Activated naive CD8-positive, alpha-beta T cell treated with anti-CD3 and anti-CD28 coated beads for 36 hours (primary cell): ENCODE measurements at regions not wholly inside any gene's neighbourhood (a gene's known extent, or its start where the extent isn't known, plus 50 kb on each side); places are given as distances from the start of the nearest gene placed in this dataset.

ENCODE experiments used
- DNase-seq: peaks from one replicate; pipeline ENCODE4 v3.0.0; 2021
- H3K27ac Mint-ChIP-seq: one replicate; pipeline ENCODE4 v1.8.0; 2022; ENCODE audit warnings: mild to moderate bottlenecking, moderate library complexity, mixed read lengths
- H3K27me3 Mint-ChIP-seq: one replicate; pipeline ENCODE4 v1.8.0; 2022; ENCODE audit warnings: mild to moderate bottlenecking, mixed read lengths
- H3K36me3 Mint-ChIP-seq: one replicate; pipeline ENCODE4 v1.8.0; 2021; ENCODE audit warnings: mild to moderate bottlenecking, mixed read lengths
- H3K4me1 Mint-ChIP-seq: one replicate; pipeline ENCODE4 v1.8.0; 2021; ENCODE audit warnings: mixed read lengths
- H3K4me3 Mint-ChIP-seq: one replicate; pipeline ENCODE4 v1.8.0; 2022; ENCODE audit warnings: mild to moderate bottlenecking, moderate library complexity, mixed read lengths
- H3K9me3 Mint-ChIP-seq: one replicate; pipeline ENCODE4 v1.8.0; 2022; ENCODE audit warnings: mixed read lengths

DNA sequence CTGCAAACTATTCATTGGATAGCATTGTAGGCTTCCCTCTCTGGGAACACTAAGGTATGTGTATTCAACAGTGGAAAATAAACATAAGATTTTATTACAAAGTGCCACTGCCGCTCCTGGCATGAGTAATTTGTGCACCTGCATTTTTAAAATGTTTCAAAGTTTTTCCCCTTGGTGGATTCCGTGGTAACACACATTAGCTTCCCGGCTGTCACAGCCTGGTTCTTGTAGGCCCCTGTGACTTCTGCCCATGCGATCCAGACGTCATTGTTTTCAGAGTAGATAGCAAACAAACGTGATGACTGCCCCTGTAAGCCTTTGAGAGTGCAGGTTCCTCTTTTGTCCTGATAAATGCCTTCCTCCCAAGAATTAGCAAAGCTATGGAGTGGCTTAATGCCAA is 421.0 kb downstream of the ZNF521 start:
- H3K27ac Mint-ChIP-seq = no peak overlapping the region
- H3K4me1 Mint-ChIP-seq = no peaks in the 10 kb centered on the region
- H3K4me3 Mint-ChIP-seq = no peak overlapping the region
- no peaks in the 10 kb centered on the region for H3K27me3 Mint-ChIP-seq
- no peaks in the 10 kb centered on the region for H3K36me3 Mint-ChIP-seq
- no peak for DNase-seq
- H3K9me3 Mint-ChIP-seq = no peaks in the 10 kb centered on the region

DNA sequence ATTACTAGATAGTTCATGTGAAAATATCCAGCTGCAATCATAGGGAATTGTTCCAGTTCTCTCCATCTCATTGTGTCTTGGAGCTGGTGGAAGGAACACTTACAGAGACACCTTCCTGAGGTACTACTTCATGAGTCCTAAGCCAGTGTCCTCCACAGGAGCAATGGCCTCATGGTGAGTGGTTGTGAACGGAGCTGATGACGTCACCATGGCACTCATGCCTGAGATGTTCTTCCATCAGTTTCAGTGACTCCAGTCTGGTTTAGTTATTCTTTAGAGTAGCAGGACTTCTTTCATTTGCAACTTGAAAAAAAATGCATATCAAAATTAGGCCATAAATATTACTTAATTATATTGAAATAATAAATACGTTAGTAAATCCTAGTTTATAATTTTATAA is 418.6 kb downstream of the ZNF521 start:
- no peak for DNase-seq
- Mint-ChIP-seq H3K9me3 (no peaks in the 10 kb centered on the region), H3K36me3 (no peaks in the 10 kb centered on the region), H3K4me3 (no peak overlapping the region), H3K27me3 (no peaks in the 10 kb centered on the region), H3K27ac (no peak overlapping the region), H3K4me1 (no peaks in the 10 kb centered on the region)

DNA sequence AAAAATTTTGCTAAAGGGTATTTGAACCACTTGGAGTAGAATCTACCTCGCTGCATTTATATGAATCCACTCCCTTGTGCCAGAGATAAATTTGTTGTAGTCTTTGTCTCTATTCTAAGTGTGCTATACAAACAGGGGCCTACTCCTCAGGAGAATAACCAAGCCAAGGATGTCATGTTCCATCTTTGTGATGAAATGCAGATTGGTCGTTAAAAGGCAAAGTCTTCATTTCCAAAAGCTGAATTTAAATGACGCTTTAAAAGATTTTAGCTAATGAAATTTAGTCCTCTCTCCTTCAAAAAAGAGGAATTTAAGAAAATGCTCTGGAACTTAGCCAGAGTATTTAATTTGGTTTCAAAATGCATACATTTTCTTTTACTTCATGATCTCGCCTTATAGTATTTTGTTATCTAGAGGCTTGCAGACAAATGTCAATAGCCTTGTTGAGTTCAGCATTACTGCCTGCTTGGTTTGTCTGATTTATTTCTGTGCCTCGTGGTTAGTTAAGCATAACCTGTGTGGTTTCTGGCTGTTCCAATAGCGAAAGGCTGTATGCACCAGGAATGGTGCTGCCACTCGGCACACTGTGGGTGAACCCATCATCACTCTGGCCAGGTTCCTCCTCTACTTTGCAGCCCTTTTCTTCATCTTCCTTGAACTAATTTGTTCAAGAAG is 417.6 kb downstream of the ZNF521 start:
- H3K4me3 Mint-ChIP-seq = no peak overlapping the region
- no peaks in the 10 kb centered on the region for H3K27me3 Mint-ChIP-seq
- H3K36me3 Mint-ChIP-seq = no peaks in the 10 kb centered on the region
- H3K27ac Mint-ChIP-seq = no peak overlapping the region
- H3K4me1 Mint-ChIP-seq = no peaks in the 10 kb centered on the region
- DNase-seq = no peak
- H3K9me3 Mint-ChIP-seq = no peaks in the 10 kb centered on the region

DNA sequence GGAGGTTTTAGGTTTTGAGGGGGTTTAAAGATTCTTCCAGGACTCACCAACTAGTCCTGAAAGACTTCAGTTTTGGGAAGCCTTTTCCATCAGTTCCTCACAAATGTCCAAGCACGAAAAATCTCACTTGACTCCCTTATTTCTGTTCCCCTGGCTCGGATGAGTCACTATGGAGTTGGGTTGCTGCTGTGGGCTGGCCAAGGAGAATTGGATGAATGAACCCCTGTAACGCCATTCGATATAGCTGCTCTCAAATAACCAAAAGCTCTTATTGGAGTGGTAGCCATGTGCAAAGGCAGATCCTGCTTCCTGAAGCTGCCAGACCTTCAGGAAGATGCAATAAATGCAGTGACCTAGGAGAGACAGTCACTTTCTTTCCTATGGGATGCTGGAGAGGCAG is 417.0 kb downstream of the ZNF521 start:
- no peaks in the 10 kb centered on the region for H3K9me3 Mint-ChIP-seq
- H3K27ac Mint-ChIP-seq = no peak overlapping the region
- no peak for DNase-seq
- no peaks in the 10 kb centered on the region for H3K4me1 Mint-ChIP-seq
- H3K36me3 Mint-ChIP-seq = no peaks in the 10 kb centered on the region
- no peak overlapping the region for H3K4me3 Mint-ChIP-seq
- no peaks in the 10 kb centered on the region for H3K27me3 Mint-ChIP-seq

DNA sequence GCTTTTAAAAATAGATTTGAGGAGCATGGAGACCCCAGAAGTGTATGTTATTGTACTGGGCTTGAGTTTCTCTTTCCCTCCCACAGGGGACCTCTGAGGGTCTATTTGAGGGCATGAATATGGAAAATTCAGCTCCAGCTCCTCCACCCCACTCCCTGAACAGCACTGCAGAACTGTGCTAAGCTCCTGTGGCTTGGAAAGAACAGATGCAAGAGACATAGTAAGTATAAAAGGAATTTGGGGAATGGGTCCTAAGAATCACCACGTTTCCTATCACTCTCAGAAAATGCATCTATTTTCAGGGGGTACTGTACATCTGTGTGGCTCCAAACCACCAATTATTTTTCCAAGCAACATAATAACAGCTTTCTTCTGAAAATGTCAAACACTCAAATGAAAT is 416.1 kb downstream of the ZNF521 start:
- H3K4me1 Mint-ChIP-seq = no peaks in the 10 kb centered on the region
- no peak overlapping the region for H3K4me3 Mint-ChIP-seq
- no peaks in the 10 kb centered on the region for H3K9me3 Mint-ChIP-seq
- DNase-seq = no peak
- H3K27ac Mint-ChIP-seq = no peak overlapping the region
- H3K27me3 Mint-ChIP-seq = no peaks in the 10 kb centered on the region
- H3K36me3 Mint-ChIP-seq = no peaks in the 10 kb centered on the region

DNA sequence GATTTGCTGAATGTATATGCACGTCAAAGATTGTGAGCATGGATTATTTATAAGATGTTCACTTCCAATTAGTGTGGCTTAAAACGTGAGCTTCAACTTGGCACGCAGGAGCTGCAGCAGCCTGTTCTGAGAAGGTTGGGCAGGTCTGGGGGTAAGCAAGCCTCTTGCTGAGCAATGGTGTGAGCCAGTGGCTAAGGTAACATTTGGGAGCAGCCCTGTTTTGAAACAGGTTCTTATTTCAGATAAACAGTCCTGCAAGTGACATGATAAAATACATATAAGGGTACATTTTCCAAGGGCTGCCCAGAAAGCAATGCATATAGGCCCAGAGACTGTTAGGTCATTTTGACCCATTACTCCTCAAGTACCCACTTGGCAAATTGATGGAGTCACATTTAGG is 415.3 kb downstream of the ZNF521 start:
- H3K4me1 Mint-ChIP-seq = no peaks in the 10 kb centered on the region
- H3K9me3 Mint-ChIP-seq = no peaks in the 10 kb centered on the region
- no peak overlapping the region for H3K27ac Mint-ChIP-seq
- no peaks in the 10 kb centered on the region for H3K27me3 Mint-ChIP-seq
- H3K4me3 Mint-ChIP-seq = no peak overlapping the region
- DNase-seq = no peak
- H3K36me3 Mint-ChIP-seq = no peaks in the 10 kb centered on the region

DNA sequence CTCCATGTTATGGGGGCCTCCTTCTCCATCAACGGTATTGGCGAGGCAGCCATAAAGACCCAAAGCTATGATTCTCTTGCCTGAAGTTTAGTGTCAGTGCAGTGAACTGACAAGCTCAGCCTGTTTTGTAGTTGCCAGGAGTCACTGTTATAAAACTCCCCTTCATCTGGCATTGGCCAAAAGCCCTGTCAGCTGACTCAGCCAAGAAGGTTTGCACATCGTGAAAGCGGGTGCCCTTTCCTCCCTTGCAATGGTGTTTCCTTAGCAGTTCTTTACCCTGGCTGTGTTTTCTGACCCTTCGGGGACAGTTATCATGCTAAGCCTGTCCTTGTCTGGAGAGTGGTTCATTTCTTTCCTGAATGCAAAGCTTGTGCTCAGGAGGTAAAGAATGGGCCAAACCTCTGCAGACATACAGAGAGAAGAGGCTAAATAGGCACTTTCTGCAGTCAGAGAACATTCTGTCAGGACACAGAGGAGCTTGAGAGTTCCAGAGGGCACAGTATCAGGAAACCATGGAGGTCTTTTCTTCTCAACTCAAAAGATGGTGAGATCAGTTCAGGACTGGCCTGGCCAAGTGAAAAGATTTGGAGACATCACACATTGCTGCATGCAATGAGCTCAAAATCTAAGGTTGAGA is 414.2 kb downstream of the ZNF521 start:
- H3K27ac Mint-ChIP-seq = no peak overlapping the region
- no peak overlapping the region for H3K4me3 Mint-ChIP-seq
- no peaks in the 10 kb centered on the region for H3K9me3 Mint-ChIP-seq
- H3K36me3 Mint-ChIP-seq = no peaks in the 10 kb centered on the region
- H3K27me3 Mint-ChIP-seq = no peaks in the 10 kb centered on the region
- no peak for DNase-seq
- no peaks in the 10 kb centered on the region for H3K4me1 Mint-ChIP-seq

DNA sequence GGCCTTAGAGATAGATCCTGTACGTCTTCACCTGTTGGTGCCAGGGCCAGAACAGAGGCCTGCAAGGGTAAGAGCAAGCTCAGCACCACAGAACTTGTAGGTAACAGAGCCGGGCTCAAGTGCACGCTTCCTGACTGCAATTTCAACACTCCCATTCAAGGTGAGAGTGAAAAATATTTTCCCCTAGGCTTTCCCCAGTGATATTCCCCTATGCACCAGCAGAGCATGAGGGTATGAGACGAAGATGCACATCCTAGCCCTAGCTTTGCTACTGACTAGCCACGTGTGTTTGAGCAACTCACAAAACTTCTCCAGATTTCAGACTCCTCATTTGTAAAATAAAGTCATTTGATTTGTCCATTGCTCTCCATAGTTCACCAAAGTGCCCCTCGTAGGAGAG is 411.6 kb downstream of the ZNF521 start:
- Mint-ChIP-seq H3K4me3 (no peak overlapping the region), H3K36me3 (no peaks in the 10 kb centered on the region), H3K9me3 (no peaks in the 10 kb centered on the region), H3K27ac (no peak overlapping the region), H3K4me1 (no peaks in the 10 kb centered on the region), H3K27me3 (no peaks in the 10 kb centered on the region)
- DNase-seq = no peak

DNA sequence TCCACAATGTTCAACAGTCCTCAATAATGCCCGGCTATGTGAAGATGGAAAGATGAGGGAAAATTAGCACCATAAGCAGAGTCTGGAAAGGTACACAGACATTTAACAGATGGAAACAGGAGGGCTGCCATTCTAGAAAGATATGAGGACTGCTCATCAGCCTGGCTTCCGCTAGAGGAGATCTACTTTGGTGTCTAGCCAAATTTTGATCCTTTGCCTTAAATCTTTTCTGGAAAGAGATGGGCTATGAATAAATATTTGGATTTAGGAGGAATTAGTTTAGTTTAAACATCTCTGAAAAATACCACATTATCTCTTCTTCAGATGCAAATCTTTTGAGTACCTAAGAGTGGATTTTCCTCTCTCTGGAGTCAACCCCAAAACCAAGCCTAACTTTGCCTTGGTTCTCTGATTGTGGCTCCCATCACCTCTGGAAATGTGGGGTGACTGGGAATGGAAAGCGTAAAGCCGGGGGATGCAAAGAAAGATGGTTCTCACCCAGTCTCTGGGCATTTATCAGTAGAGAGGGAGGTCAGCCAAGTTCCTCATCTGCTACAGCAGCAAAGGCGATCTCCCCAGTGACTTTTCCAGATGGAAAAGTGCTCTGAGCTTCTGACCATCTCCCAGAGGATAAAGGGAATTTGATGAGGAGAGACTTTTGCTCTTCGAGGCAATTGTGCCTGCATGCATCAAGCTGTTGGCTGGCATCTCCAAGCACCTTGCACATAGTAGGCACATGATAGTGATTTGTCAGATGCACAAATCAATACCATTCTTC is 410.6 kb downstream of the ZNF521 start:
- Mint-ChIP-seq H3K27ac (no peak overlapping the region), H3K4me1 (no peaks in the 10 kb centered on the region), H3K9me3 (no peaks in the 10 kb centered on the region), H3K36me3 (no peaks in the 10 kb centered on the region), H3K4me3 (no peak overlapping the region), H3K27me3 (no peaks in the 10 kb centered on the region)
- no peak for DNase-seq

DNA sequence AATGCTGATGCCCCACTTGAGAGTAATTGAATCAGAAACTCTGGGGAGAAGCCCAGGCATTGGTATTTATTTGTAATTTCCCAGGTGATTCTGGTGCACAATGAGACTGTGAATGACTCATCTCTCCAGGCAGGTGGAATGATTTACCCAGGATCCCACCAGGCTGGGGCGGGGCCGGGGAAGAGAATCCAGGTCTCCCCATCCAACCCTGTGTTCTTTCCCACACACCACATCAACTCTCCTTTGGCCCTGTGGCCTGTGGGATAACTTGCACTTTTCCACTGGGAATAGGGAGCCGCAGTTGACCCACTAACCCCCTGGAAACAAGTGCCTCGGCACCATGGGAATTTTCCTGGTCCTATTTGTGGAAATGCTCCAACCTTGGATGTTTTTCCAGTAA is 409.8 kb downstream of the ZNF521 start:
- H3K27ac Mint-ChIP-seq = no peak overlapping the region
- no peaks in the 10 kb centered on the region for H3K4me1 Mint-ChIP-seq
- no peak for DNase-seq
- no peaks in the 10 kb centered on the region for H3K27me3 Mint-ChIP-seq
- H3K4me3 Mint-ChIP-seq = no peak overlapping the region
- no peaks in the 10 kb centered on the region for H3K9me3 Mint-ChIP-seq
- no peaks in the 10 kb centered on the region for H3K36me3 Mint-ChIP-seq

DNA sequence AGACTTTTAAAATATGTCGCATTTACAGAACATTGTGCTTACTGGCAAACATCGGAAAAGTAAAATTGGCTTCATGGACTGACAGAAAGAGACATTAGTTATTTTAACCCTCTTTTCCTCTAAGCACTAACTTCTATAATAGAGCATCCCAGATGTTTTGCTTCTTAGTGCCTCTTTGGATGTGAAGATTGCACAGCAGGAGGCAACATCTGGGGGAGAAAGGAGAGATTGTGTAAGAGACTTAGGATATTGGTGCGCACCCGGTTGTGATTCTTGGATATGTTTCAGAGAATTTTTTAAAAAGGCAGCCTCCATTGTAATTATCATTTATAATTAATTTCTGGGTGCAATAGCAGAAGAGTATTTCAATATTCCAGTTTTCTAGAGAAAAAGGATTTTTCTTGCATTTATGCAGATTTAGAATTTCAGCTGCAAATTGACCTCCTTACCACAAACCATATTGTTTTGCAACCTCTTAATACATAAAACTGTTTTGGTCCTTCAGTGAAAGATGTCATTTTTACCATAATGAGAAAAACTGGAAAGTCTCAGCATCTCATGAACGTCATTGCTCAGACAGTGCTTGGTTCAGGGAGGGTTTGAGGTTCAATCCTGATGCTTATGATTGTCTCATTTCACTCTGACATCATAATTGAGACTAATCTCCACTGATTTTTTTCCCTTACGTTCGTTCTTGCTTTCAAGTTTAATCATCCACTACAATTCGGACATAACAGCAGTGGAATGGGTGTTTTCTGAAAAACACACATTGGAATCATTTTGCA is 404.3 kb downstream of the ZNF521 start:
- H3K36me3 Mint-ChIP-seq = no peaks in the 10 kb centered on the region
- H3K9me3 Mint-ChIP-seq = no peaks in the 10 kb centered on the region
- H3K27ac Mint-ChIP-seq = no peak overlapping the region
- H3K27me3 Mint-ChIP-seq = no peaks in the 10 kb centered on the region
- no peaks in the 10 kb centered on the region for H3K4me1 Mint-ChIP-seq
- H3K4me3 Mint-ChIP-seq = no peak overlapping the region
- no peak for DNase-seq

DNA sequence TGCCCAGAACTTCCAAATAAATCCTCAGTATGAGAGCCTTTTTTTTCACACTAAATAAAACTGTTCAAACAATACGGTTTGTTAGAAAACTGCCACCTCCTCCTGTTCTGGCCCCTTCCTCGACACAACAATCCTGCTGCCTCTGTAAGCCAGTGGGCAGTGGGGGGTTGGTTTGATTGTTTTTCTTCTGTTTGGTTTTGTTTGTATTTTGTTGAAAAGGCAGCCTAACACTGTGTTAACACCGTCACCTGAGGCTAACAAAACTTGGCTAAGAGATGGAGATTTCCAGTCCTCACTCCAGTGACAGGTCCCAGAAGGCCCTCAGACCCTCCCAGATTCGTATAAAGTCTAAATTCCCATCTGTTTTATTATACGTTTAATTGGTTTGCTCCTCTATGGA is 402.1 kb downstream of the ZNF521 start:
- Mint-ChIP-seq H3K36me3 (no peaks in the 10 kb centered on the region), H3K9me3 (no peaks in the 10 kb centered on the region), H3K27ac (no peak overlapping the region), H3K27me3 (no peaks in the 10 kb centered on the region), H3K4me1 (no peaks in the 10 kb centered on the region), H3K4me3 (no peak overlapping the region)
- DNase-seq = no peak

DNA sequence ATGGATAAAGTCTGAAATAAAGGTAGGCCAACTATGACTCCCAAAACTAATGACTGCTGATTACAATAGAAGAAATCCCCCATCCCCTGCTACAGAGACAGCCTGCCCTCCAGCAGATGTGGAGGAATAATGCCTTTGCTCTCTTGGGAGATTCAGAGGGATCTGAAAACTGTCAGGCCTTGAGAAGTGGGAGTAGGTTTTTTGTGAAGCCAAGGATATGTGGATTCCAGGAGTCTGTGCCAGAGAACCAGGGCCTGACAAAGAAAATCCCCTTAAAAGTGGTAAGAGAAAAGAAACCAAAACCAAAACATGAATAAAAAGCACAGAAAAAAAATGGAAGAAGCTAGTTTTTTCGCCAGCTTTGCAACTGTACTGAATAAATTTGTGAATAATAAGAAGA is 397.6 kb downstream of the ZNF521 start:
- H3K27me3 Mint-ChIP-seq = no peaks in the 10 kb centered on the region
- no peak for DNase-seq
- H3K36me3 Mint-ChIP-seq = no peaks in the 10 kb centered on the region
- H3K4me3 Mint-ChIP-seq = no peak overlapping the region
- H3K9me3 Mint-ChIP-seq = no peaks in the 10 kb centered on the region
- H3K4me1 Mint-ChIP-seq = no peaks in the 10 kb centered on the region
- H3K27ac Mint-ChIP-seq = no peak overlapping the region

DNA sequence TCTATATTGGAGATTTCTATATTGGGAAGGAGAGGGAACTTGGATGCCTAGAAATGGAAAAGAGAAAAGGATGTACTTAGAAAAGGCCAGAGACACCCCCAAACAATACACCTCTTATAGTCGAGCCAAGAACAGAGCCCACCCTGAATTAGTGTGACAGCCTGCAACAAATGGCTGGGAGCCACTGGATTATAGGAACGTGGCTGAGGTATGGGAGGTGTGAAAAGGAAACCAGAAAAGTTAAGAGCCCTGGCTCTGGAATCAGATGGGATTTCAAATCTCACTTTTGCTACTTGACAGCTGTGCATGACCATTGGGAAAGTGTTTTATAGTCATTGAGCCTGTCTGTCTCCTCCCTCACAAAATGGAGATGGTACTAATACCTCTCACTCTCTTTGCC is 394.0 kb downstream of the ZNF521 start:
- no peak for DNase-seq
- Mint-ChIP-seq H3K27me3 (no peaks in the 10 kb centered on the region), H3K4me3 (no peak overlapping the region), H3K9me3 (no peaks in the 10 kb centered on the region), H3K4me1 (no peaks in the 10 kb centered on the region), H3K27ac (no peak overlapping the region), H3K36me3 (no peaks in the 10 kb centered on the region)

DNA sequence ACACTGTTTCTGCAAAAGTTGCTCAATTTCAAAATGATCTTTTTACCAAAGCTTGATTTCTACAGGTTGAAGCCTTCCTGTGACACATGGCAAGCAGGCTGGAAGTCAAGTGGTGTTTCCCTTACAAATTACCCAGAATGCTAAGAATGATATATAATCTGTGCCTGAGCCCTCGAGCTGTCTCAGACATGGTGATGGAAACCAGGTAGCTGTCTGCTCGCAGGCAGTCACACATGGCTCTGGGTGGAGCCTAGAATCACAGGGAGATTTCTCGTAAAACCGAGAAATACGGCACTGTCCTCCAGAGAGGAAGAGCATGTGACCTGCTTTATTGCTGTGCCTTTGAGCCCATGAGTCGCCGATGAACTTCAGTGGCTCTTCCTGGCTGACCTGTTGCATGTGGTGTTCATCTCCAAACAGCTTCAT is 392.9 kb downstream of the ZNF521 start:
- H3K36me3 Mint-ChIP-seq = no peaks in the 10 kb centered on the region
- no peaks in the 10 kb centered on the region for H3K9me3 Mint-ChIP-seq
- H3K4me3 Mint-ChIP-seq = no peak overlapping the region
- no peaks in the 10 kb centered on the region for H3K27me3 Mint-ChIP-seq
- H3K4me1 Mint-ChIP-seq = no peaks in the 10 kb centered on the region
- DNase-seq = no peak
- no peak overlapping the region for H3K27ac Mint-ChIP-seq
